ENCODE measurements at regions not wholly inside any gene's neighbourhood (a gene's known extent, or its start where the extent isn't known, plus 50 kb on each side); places are given as distances from the start of the nearest gene placed in this dataset.

DNA sequence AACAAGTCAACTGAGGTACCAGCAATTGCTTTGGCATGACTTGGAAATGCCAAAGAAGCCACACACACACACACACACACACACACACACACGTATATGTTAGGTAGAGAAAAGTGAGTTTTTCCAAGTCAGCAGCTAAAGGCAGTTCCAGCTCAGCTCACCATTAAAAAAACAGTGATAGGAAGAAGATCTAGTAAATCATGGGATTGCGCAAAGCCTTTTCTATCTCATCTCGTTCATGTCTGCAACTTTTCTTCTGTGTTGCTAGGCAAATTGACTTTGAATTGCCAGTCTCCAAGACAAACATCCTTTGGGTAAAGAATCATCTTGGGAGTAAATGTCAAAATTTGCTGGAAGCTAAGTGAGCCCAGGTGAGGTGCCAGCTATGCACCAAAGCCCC lies 500.1 kb downstream of the ENC1 start:
- Histone ChIP-seq H2AFZ (ENCODE audit: low read length) (no peak overlapping the region), H3K4me1 (ENCODE audit: insufficient read depth, low read length) (peaks cover 6% of the 10 kb centered on the region), H3K36me3 (ENCODE audit: insufficient read depth, low read length) (no peaks in the 10 kb centered on the region), H3K9me3 (ENCODE audit: low read depth, low read length) (no peaks in the 10 kb centered on the region), H3K79me2 (ENCODE audit: insufficient read depth, low read length) (no peaks in the 10 kb centered on the region), H3K27ac (ENCODE audit: low read depth, low read length) (no peak overlapping the region), H3K4me2 (ENCODE audit: insufficient read depth, low read length) (no peak overlapping the region), H4K20me1 (ENCODE audit: insufficient read depth, low read length) (no peaks in the 10 kb centered on the region), H3K4me3 (ENCODE audit: insufficient read depth, low read length) (no peak overlapping the region), H3K27me3 (ENCODE audit: insufficient read depth, low read length) (no peaks in the 10 kb centered on the region)
- TF ChIP-seq, protein P1, sequence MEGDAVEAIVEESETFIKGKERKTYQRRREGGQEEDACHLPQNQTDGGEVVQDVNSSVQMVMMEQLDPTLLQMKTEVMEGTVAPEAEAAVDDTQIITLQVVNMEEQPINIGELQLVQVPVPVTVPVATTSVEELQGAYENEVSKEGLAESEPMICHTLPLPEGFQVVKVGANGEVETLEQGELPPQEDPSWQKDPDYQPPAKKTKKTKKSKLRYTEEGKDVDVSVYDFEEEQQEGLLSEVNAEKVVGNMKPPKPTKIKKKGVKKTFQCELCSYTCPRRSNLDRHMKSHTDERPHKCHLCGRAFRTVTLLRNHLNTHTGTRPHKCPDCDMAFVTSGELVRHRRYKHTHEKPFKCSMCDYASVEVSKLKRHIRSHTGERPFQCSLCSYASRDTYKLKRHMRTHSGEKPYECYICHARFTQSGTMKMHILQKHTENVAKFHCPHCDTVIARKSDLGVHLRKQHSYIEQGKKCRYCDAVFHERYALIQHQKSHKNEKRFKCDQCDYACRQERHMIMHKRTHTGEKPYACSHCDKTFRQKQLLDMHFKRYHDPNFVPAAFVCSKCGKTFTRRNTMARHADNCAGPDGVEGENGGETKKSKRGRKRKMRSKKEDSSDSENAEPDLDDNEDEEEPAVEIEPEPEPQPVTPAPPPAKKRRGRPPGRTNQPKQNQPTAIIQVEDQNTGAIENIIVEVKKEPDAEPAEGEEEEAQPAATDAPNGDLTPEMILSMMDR (IDR thresholded peaks at IDR 0.05; ENCODE audit: extremely low read depth, low read depth, low read length) = no peak
- no peak for DNase-seq (ENCODE audit: insufficient read length, low spot score, missing footprints)

DNA sequence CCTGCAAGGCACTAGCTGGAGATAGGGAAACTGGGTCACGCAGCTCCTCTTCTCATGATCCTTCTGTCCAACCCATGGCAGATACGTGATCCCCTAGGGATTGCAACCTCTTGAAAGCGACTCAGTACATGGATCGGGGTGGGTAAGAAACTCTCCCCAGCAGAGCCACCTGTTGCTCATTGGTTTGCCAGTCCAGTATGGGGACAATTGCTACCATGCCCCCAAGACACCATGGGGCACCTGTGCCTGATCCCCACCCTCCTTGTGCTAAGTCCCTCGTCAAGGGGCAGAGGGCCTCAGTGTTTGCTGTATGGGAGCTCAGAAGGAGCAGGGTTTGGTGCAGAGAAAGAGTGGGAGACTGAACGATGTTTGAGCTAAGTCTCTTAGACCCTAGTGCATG lies 500.9 kb downstream of the ENC1 start:
- H2AFZ ChIP-seq (ENCODE audit: low read length) = no peak overlapping the region
- H4K20me1 ChIP-seq (ENCODE audit: insufficient read depth, low read length) = no peaks in the 10 kb centered on the region
- H3K9me3 ChIP-seq (ENCODE audit: low read depth, low read length) = no peaks in the 10 kb centered on the region
- no peak overlapping the region for H3K4me2 ChIP-seq (ENCODE audit: insufficient read depth, low read length)
- DNase-seq (ENCODE audit: insufficient read length, low spot score, missing footprints) = no peak
- H3K27ac ChIP-seq (ENCODE audit: low read depth, low read length) = no peak overlapping the region
- H3K4me3 ChIP-seq (ENCODE audit: insufficient read depth, low read length) = no peak overlapping the region
- TF ChIP-seq, protein P1 (IDR thresholded peaks at IDR 0.05; ENCODE audit: extremely low read depth, low read depth, low read length) = no peak
- H3K79me2 ChIP-seq (ENCODE audit: insufficient read depth, low read length) = no peaks in the 10 kb centered on the region
- no peaks in the 10 kb centered on the region for H3K27me3 ChIP-seq (ENCODE audit: insufficient read depth, low read length)
- H3K36me3 ChIP-seq (ENCODE audit: insufficient read depth, low read length) = no peaks in the 10 kb centered on the region
- H3K4me1 ChIP-seq (ENCODE audit: insufficient read depth, low read length) = peaks cover 6% of the 10 kb centered on the region

DNA sequence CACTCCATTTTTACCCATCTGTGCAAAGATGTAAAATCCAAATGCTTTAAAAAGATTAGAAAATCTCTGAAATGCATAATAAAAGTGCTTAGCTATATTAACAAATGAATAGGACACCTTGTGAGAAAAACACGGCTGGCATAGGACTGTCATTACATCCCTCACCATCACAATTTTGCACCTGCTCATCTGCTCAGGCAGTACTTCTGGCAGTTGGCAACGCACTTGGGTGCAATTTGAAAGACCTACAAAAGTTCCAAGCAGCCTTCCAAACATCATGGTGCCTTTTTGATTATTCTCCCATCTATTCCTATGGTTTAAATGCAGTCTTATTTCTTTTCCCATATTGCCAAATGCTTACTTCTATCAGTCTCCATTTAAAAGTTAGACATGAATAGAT lies 501.8 kb downstream of the ENC1 start:
- no peaks in the 10 kb centered on the region for H3K9me3 ChIP-seq (ENCODE audit: low read depth, low read length)
- DNase-seq (ENCODE audit: insufficient read length, low spot score, missing footprints) = no peak
- H3K4me1 ChIP-seq (ENCODE audit: insufficient read depth, low read length) = peaks cover 6% of the 10 kb centered on the region
- no peak overlapping the region for H3K4me3 ChIP-seq (ENCODE audit: insufficient read depth, low read length)
- no peaks in the 10 kb centered on the region for H3K36me3 ChIP-seq (ENCODE audit: insufficient read depth, low read length)
- H3K27ac ChIP-seq (ENCODE audit: low read depth, low read length) = no peak overlapping the region
- H2AFZ ChIP-seq (ENCODE audit: low read length) = no peak overlapping the region
- no peaks in the 10 kb centered on the region for H3K79me2 ChIP-seq (ENCODE audit: insufficient read depth, low read length)
- no peaks in the 10 kb centered on the region for H3K27me3 ChIP-seq (ENCODE audit: insufficient read depth, low read length)
- TF ChIP-seq, protein P1 (IDR thresholded peaks at IDR 0.05; ENCODE audit: extremely low read depth, low read depth, low read length) = no peak
- no peaks in the 10 kb centered on the region for H4K20me1 ChIP-seq (ENCODE audit: insufficient read depth, low read length)
- H3K4me2 ChIP-seq (ENCODE audit: insufficient read depth, low read length) = no peak overlapping the region

DNA sequence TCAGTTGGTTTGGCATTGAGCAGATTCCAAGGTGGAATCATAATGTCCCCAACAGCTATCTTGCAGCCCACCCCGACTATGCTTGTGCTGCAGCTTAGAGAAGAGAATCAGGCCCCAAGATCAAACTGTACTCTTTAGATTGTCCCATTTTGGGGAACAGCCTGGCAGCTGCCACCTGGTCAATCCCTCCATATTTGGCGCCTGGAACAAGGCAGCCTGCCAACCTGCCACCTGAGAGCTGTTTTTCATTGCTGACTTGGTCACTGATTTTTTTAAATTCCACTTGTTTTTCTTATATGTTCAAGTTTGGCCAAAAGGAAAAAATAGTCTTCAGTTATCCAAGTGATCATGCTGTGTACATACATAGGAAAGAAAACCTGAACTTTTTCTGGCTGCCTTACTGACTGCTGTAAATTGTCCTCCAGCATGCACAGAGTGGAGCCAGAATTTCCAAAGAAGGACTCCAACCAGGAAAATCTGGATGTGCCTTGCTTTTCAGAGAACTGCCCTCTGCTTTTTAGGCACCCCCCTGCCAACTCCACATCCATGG lies 504.2 kb downstream of the ENC1 start:
- no peaks in the 10 kb centered on the region for H4K20me1 ChIP-seq (ENCODE audit: insufficient read depth, low read length)
- H3K4me3 ChIP-seq (ENCODE audit: insufficient read depth, low read length) = no peak overlapping the region
- H3K4me1 ChIP-seq (ENCODE audit: insufficient read depth, low read length) = peaks cover 6% of the 10 kb centered on the region
- no peak for DNase-seq (ENCODE audit: insufficient read length, low spot score, missing footprints)
- H3K79me2 ChIP-seq (ENCODE audit: insufficient read depth, low read length) = no peaks in the 10 kb centered on the region
- no peaks in the 10 kb centered on the region for H3K9me3 ChIP-seq (ENCODE audit: low read depth, low read length)
- H3K27me3 ChIP-seq (ENCODE audit: insufficient read depth, low read length) = no peaks in the 10 kb centered on the region
- H3K27ac ChIP-seq (ENCODE audit: low read depth, low read length) = no peak overlapping the region
- TF ChIP-seq, protein P1 (IDR thresholded peaks at IDR 0.05; ENCODE audit: extremely low read depth, low read depth, low read length) = no peak
- H3K36me3 ChIP-seq (ENCODE audit: insufficient read depth, low read length) = no peaks in the 10 kb centered on the region
- H3K4me2 ChIP-seq (ENCODE audit: insufficient read depth, low read length) = no peak overlapping the region
- H2AFZ ChIP-seq (ENCODE audit: low read length) = no peak overlapping the region
